GM12874 (cell line): ENCODE measurements at regions not wholly inside any gene's neighbourhood (a gene's known extent, or its start where the extent isn't known, plus 50 kb on each side); places are given as distances from the start of the nearest gene placed in this dataset.

Source experiments
- TF ChIP-seq, protein P1 (sequence below): IDR thresholded peaks from 2 replicates; pipeline ENCODE4 v1.5.1; 2011; ENCODE audit warnings: low read depth, mild to moderate bottlenecking, control low read depth, low read length, moderate library complexity; ENCODE audit not compliant: insufficient read depth

DNA sequence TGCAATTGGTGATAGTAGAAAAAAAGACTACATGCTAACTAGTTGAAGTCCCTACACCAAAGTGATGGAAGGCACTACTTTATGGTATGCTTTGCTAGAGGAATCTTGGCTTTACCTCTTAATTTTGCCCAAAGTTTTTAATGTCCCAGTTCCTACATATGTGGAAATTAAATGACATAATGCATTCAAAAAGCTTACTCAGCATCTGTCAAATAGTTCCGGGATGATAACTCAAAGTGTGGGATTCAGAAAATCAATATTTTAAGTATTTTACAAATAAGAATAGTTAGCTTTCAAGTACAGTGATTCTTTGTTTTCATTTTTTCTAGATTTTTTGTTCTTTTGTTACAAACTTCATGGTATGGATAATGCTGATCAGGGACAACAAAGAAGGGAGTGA lies 211.6 kb downstream of the PCDH20 start:
- TF ChIP-seq, protein P1, sequence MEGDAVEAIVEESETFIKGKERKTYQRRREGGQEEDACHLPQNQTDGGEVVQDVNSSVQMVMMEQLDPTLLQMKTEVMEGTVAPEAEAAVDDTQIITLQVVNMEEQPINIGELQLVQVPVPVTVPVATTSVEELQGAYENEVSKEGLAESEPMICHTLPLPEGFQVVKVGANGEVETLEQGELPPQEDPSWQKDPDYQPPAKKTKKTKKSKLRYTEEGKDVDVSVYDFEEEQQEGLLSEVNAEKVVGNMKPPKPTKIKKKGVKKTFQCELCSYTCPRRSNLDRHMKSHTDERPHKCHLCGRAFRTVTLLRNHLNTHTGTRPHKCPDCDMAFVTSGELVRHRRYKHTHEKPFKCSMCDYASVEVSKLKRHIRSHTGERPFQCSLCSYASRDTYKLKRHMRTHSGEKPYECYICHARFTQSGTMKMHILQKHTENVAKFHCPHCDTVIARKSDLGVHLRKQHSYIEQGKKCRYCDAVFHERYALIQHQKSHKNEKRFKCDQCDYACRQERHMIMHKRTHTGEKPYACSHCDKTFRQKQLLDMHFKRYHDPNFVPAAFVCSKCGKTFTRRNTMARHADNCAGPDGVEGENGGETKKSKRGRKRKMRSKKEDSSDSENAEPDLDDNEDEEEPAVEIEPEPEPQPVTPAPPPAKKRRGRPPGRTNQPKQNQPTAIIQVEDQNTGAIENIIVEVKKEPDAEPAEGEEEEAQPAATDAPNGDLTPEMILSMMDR: no peak

DNA sequence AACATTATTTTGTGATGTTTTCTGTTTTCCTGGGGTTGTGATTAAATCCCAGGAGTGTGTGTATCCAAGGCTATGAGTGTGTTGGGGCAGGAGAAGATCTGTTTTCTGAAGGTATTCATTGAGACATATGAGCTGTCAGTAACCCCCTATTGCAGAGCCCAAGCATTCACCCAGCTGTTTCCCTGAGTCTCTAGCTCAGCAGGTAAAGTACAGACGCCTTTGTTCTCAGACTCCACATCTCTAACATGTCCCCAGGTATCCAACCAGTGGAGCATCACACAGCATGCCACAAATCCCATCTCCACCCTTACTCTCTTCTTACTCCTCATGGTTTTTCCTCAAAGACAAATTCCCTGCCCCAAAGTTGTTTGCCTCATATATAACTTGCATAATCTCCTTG lies 213.6 kb downstream of the PCDH20 start:
- TF ChIP-seq, protein P1: no peak

GRCh38 chr13:61192826-61193225 lies 222.8 kb downstream of the PCDH20 start:
- TF ChIP-seq, protein P1: no peak

- TF ChIP-seq, protein P1: no peak
Observed at GRCh38 chr13:61188057-61188456, 227.6 kb downstream of the PCDH20 start.

GRCh38 chr13:61187471-61187870 lies 228.2 kb downstream of the PCDH20 start:
- TF ChIP-seq, protein P1: no peak

DNA sequence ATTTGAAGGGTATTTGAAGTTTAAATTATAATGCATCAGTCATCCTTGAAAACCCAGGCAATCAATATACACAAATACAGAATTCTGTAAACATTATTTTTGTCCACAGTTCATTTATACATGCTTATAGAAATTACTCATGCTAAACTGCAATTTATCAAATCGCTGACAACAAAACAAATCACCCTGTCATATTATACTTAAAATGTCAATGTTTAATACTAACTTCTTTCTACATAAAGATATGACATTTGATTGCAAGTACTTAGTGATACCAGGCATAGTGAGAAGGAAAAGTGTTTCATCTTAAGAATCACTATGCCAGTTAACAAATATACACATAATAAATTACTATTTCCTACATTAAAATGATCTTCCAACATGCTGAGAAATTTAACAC lies 232.0 kb downstream of the PCDH20 start:
- TF ChIP-seq, protein P1: no peak

DNA sequence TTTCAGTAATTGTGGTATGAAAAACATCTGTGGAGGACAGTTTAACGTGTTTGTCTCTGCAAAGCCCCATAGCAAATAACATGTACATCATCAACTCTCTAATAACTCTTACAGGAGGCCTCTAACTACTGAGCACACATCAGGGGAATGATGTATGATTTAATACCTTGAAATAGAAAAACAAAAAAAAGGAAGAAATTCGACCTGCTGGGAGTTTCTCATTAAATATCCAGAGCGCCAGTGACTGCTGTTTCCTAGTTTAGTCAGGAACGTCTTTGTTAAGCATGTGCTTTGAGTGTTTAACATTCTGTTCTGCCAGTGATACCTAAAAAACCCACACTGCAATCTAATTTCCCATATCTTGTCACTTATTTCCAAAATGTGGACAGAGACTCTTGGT lies 235.4 kb downstream of the PCDH20 start:
- TF ChIP-seq, protein P1: no peak

DNA sequence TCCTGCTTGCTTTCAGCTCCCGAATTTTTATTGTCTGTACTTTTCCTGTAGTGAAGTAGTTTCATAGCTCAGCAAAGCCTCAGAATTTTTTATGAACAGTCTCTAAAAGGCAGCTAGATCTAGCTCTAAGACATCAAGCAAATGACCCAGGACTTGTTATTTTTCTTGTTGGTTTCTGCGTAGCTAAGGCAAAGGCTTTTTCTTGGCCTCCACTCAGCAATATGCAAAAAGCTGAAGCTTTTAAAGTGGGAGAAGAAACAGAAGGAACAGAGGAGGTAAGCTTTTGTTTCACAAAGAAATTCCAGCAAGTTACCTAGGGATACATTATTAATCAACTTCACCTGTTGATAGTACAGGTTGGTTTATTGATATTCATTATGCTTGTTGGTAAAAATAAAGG lies 235.9 kb downstream of the PCDH20 start:
- TF ChIP-seq, protein P1: no peak
